Stimulated activated CD4-positive, alpha-beta T cell treated with anti-CD3 and anti-CD28 coated beads, Interleukin-2, amount 100 ng/mL, for 24 hours (primary cell): ENCODE measurements at regions not wholly inside any gene's neighbourhood (a gene's known extent, or its start where the extent isn't known, plus 50 kb on each side); places are given as distances from the start of the nearest gene placed in this dataset.

Experiments
- DNase-seq, 2 donors: peaks; one replicate each; pipeline ENCODE4 v3.0.0-alpha.2; 2020

DNA sequence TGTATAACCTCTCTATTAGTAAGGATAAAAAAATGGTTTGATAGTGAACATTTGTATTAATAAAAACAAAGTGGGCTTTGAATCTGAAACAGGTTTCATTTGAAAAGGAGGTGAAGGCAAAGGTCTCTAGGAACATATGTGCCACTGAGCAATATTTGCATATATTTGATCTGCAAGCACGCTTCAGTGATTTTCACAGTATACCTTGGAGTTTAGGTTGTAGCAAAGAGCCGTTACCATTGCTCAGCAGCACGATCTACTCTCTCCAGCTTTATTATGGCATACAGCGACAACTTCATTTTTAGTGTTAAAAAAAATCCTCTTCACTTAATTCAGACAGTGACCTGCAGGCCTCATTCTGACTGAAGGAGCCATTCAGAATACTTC lies 75.8 kb upstream of the ZEB2 start:
- no peak for DNase-seq

GRCh38 chr2:144595279-144595678 lies 75.4 kb upstream of the ZEB2 start:
- no peak for DNase-seq

DNA sequence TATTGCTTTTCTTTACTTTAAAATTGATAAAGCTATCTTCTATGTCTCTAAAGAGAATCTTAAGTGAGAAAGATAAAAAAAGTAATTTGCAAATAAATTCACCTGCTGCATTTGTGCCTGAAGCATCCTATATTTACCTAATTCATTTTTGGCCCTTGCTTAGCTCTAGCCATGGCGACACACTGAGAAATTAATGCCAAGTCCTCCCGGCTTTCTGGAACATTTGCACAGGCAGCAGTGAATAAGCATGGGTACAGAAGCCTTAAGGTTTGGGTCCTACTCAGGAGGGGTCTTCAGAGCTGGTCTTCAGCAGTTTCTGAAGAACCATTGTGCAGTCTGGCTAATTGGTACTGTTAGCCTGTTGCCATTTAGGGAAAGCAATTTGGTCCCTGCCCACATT lies 73.9 kb upstream of the ZEB2 start:
- no peak for DNase-seq

DNA sequence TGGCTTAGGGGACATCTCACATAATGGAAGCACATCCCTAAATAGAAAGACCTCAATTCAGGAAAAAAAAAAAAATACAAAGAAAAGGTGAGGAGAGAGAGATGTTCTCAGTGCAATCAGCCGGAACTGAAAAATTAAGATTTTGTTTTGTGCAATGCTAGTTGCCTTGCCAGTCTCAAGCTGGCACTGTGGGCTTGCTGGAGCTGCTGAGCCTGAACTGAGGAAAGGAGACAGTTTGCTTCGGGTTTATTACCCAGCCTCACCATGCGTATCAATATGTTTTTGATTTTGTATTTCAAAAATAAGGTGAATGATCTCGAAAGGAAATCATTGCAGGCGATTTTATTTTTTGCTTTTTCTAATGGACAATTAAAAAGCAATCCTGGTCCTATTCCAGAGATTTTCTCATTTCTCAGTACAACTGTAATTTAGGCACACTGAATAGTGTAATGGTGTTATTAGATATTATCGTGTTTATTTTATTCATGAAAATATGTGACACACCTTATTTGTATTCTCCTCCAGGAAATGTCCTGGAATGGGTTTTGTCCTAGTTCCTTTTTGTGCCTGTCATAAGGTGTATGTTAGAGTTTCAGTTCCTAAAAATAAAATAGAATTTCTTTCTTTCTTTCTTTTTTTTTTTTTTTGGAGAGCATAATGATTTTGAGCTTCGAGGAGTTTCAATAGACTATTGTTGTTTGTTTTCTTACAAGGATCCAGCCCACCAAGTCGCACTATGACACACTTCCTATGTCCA lies 72.8 kb upstream of the ZEB2 start:
- DNase-seq: no peak

- no peak for DNase-seq
These were observed 67.4 kb upstream of the ZEB2 start for GRCh38 chr2:144587306-144587705.

GRCh38 chr2:144586476-144586875 lies 66.6 kb upstream of the ZEB2 start:
- no peak for DNase-seq

DNA sequence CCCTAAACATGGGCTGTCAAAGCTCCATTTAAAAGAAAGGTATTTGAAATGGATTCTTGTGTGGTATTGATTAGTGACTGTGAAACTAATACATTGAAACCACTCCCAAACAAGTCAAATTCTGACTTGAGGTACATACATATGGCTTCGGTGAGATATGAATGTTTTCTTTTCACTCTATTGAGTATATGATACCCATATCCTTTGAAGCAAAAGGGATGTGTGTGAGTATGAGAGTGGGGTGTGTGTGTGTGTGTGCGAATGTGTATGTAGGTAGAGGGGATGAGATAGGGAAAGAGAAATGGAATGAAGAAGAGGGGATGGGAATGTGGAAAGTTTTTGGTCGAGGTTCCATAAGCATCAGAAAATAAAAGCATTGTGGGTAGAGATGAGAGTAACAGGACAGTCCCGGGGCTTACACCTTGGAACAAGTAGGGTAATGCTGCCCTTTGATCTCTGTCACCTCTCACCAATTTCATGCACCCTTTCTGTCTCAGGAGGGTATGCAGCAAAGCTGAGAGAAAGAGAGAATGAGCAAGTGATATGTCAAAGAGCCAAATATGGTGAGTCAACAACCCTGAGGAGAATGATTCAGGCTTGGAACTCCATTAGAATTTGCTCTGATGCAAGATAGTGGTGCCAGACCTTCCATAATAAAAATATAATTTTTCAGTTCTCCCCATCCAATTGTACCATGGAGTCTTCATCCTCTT lies 64.0 kb upstream of the ZEB2 start:
- DNase-seq: no peak

DNA sequence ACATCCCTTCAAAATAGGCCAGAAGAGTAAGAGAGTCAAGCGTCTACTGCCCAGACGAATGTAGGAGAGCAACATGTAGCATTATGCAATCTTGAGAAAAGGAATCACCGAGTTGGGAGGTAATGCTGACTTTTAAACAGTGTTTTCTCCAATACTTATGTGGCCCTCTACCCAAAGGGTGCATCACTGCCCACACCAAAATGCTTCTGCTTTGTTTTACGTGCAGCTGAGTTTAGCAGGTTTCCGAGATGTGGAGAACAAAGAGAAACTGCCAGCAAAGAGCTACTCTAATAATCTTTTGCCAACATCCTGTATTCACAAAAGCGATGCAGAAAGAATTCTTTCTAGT lies 63.4 kb upstream of the ZEB2 start:
- no peak for DNase-seq

GRCh38 chr2:144582651-144583380 lies 62.9 kb upstream of the ZEB2 start:
- no peak for DNase-seq

DNA sequence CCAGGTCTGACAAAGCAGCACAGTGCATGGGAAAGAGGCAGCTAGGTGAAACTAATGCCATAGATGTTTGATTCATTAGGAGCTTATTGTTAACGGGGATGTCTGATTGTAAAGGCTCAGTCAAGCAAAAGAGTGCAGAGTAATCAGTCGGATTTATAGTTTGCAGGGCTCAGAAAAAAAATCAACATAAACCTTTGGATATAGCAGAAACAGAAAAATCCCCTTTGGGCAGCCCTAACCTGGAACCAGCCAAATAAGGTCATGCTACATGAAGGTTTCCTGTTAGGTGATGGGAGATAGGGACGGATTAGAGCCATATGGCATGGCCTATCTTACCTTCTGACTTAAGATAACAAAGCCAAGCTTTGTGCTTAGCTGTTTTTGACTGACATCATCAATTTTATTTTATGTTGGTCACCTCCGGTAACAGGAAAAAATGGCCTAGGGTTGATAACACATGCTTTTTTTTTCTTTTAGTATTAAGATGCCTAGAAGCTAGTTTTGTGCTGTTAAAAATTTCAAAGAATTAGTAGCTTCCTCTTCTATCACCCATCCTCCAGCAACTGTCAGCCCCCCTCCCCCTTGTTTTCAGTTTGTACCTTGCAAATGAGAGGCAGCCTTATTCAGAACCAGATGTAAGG lies 60.7 kb upstream of the ZEB2 start:
- no peak for DNase-seq

- DNase-seq: no peak
These were observed 59.6 kb upstream of the ZEB2 start for GRCh38 chr2:144579556-144579955.

DNA sequence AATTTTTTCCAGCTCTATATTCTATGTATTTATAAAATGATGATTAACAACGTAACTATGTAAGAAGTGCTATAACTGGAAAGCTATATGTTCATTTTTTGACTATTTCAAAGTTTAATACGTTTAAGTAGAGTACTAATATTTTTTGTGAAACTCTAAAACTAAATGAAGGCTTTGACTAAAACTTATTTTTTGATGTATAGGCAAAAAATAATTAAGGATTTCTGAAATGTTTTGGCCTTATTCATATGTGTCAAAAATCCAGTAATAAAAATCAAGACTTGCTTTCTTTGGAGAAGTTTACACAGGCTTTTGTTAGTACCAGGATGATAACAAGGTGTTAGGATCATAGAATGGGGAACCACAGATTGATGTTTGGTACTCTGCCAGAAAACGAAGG lies 58.2 kb upstream of the ZEB2 start:
- no peak for DNase-seq

- no peak for DNase-seq
These were observed 53.1 kb upstream of the ZEB2 start for GRCh38 chr2:144572977-144573376.

DNA sequence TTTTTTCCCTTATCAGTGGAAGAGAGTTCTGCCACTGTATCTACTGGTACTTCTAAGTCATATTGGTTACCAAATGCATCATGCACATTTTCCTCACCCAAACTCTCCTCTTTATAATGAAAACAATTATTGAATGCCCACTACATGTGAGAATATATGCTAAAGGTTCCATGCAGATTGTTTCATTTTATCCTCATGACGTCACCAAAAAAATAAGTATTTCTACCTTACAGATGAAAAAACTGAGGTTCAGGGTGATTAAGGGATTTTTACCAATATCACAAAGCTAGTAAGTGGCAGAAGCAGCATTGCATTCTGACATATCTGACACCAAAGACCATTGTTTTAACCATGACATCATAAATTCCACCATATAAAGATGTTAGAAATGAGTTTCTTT lies 51.9 kb upstream of the ZEB2 start:
- no peak for DNase-seq

- DNase-seq: no peak
These were observed 50.6 kb upstream of the ZEB2 start for GRCh38 chr2:144570566-144570965.
